Natural killer cell (primary cell): ENCODE measurements at regions not wholly inside any gene's neighbourhood (a gene's known extent, or its start where the extent isn't known, plus 50 kb on each side); places are given as distances from the start of the nearest gene placed in this dataset.

Source experiments
- ATAC-seq, 3 donors: fragments of 150-1000 bp in 2 of 3; fragments of 200-7000 bp in 1 of 3; cut with Tn5 transposase; 1 replicate in 1 of 3; 2 replicates in 2 of 3; pipeline ENCODE4 v1.10.0; 2021; ENCODE audit warnings: mild to moderate bottlenecking in 2 of 3, moderate library complexity in 2 of 3
- DNase-seq, 2 donors: peaks; one replicate each; pipeline versions ENCODE4 v3.0.0 to v3.0.0-alpha.2; 2013 to 2021; ENCODE audit warnings: mixed read lengths in 1 of 2
- H3K27ac ChIP-seq: one replicate; pipeline ENCODE4 v1.5.1; 2013; ENCODE audit warnings: mild to moderate bottlenecking, low read length
- H3K27me3 ChIP-seq: one replicate; pipeline ENCODE4 v1.6.1; 2013; ENCODE audit warnings: low read length; ENCODE audit not compliant: control insufficient read depth, insufficient read depth
- H3K36me3 ChIP-seq: one replicate; pipeline ENCODE4 v1.6.1; 2013; ENCODE audit warnings: low read length; ENCODE audit not compliant: control insufficient read depth, insufficient read depth
- H3K4me1 ChIP-seq: one replicate; pipeline ENCODE4 v1.6.1; 2013; ENCODE audit warnings: low read length; ENCODE audit not compliant: control insufficient read depth, insufficient read depth
- H3K4me3 ChIP-seq: one replicate; pipeline ENCODE4 v1.5.1; 2013; ENCODE audit warnings: low read length
- H3K9me3 ChIP-seq: one replicate; pipeline ENCODE4 v1.6.1; 2013; ENCODE audit warnings: low read length; ENCODE audit not compliant: control insufficient read depth, insufficient read depth
- H3K27ac Mint-ChIP-seq, 2 donors: one replicate each; pipeline ENCODE4 v1.8.0; 2022; ENCODE audit warnings: mild to moderate bottlenecking in 2 of 2, mixed read lengths in 2 of 2, moderate library complexity in 1 of 2
- H3K27me3 Mint-ChIP-seq, 2 donors: one replicate each; pipeline ENCODE4 v1.8.0; 2022; ENCODE audit warnings: low read depth in 2 of 2, mixed read lengths in 2 of 2
- H3K36me3 Mint-ChIP-seq: one replicate; pipeline ENCODE4 v1.8.0; 2022; ENCODE audit warnings: mixed read lengths
- H3K4me1 Mint-ChIP-seq, 2 donors: one replicate each; pipeline ENCODE4 v1.8.0; 2022; ENCODE audit warnings: mixed read lengths in 2 of 2
- H3K4me3 Mint-ChIP-seq: one replicate; pipeline ENCODE4 v1.8.0; 2022; ENCODE audit warnings: mild to moderate bottlenecking, moderate library complexity, mixed read lengths
- H3K9me3 Mint-ChIP-seq, 2 donors: one replicate each; pipeline ENCODE4 v1.8.0; 2022; ENCODE audit warnings: mixed read lengths in 2 of 2
- WGBS: methylation state at CpG from one replicate; pipeline ENCODE4 v1.1.7; 2013; ENCODE audit warnings: missing lambda C conversion rate; ENCODE audit not compliant: insufficient coverage; 5-methylcytosine and 5-hydroxymethylcytosine counted together
- intact Hi-C: fragments of 100-400 bp; cut with micrococcal nuclease; formaldehyde crosslinking; loops from one replicate; pipeline ENCODE4 v1.14.2; 2022
- TF ChIP-seq, protein P1 (sequence below): fragments of 200-600 bp; IDR thresholded peaks from one replicate; pipeline ENCODE4 v1.8.0; 2022; ENCODE audit warnings: antibody characterized with exemption

DNA sequence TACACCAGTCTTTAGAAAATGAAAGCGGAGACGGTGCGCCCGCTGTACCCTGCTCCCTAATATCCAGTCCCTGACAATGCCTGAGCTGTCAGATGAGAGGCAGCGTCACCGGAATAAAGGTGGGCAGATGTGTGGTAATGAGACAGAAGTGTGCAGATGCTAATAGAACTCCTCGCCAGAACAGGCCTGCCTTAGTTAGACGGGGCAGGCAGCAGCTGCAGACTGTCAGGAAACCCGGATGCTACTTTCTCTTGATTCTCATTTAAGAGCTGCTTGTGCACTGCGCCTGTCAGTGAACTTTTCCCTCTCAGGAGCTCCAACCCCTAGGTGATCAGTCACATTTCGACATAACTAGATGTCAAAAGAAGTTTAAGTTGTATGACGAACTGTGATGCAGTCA is 221.8 kb upstream of the IRX3 start:
- DNase-seq (no peak), ATAC-seq (no peak)
- Histone ChIP-seq H3K36me3 (no peaks in the 10 kb centered on the region), H3K4me3 (no peak overlapping the region), H3K4me1 (no peaks in the 10 kb centered on the region), H3K27ac (no peak overlapping the region), H3K9me3 (no peaks in the 10 kb centered on the region), H3K27me3 (no peaks in the 10 kb centered on the region)
- Mint-ChIP-seq H3K36me3 (no peaks in the 10 kb centered on the region), H3K9me3 (no peaks in the 10 kb centered on the region), H3K4me3 (no peak overlapping the region), H3K27ac (no peak overlapping the region), H3K27me3 (peaks cover 16 to 26% of the 10 kb centered on the region in 2 donors), H3K4me1 (no peaks in the 10 kb centered on the region)
- 90% methylated on average over 12 of the region's 12 CpGs for WGBS
- intact Hi-C loops = no loop called here
- TF ChIP-seq, protein P1, sequence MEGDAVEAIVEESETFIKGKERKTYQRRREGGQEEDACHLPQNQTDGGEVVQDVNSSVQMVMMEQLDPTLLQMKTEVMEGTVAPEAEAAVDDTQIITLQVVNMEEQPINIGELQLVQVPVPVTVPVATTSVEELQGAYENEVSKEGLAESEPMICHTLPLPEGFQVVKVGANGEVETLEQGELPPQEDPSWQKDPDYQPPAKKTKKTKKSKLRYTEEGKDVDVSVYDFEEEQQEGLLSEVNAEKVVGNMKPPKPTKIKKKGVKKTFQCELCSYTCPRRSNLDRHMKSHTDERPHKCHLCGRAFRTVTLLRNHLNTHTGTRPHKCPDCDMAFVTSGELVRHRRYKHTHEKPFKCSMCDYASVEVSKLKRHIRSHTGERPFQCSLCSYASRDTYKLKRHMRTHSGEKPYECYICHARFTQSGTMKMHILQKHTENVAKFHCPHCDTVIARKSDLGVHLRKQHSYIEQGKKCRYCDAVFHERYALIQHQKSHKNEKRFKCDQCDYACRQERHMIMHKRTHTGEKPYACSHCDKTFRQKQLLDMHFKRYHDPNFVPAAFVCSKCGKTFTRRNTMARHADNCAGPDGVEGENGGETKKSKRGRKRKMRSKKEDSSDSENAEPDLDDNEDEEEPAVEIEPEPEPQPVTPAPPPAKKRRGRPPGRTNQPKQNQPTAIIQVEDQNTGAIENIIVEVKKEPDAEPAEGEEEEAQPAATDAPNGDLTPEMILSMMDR = no peak

DNA sequence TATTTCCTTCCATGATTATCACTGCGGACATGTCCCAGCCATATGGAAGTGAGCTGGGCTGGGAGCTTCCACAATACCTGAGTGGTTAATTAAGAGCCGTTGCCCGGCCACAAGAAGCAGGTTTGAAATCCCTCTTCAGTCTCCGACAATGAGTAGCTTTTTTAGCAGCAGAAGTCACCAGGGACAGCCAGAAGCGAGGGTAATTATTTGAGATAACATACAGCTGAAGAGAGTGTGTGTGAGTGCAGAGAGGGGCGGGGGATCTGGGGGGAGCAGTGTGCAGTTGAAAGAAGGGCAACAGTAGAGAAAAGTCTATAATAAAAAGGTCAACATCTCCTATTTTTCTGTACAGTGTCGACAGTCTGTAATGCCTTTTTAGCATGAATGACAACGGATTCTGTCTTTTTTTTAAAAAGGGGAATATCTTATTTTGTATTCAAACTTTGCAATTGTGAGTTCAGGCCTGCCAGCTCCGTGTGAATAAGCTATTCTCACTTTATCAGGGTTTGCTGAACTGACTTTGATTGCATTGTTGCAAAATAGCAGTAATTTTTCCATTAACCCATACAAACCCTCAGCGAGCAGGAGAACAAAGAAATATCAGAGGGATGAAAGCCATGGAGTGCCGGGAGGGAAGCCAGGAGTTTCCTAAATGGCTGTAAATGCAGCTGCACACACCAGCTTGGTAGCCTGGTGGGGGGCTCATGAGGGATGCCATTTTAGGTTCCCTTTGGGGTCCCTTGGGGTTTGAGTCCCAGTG is 220.3 kb upstream of the IRX3 start:
- no peak overlapping the region for H3K27ac Mint-ChIP-seq
- Histone ChIP-seq H3K4me1 (no peaks in the 10 kb centered on the region), H3K27ac (no peak overlapping the region), H3K4me3 (no peak overlapping the region), H3K27me3 (no peaks in the 10 kb centered on the region), H3K9me3 (no peaks in the 10 kb centered on the region), H3K36me3 (no peaks in the 10 kb centered on the region)
- no peaks in the 10 kb centered on the region for H3K9me3 Mint-ChIP-seq
- 65% methylated on average over 10 of the region's 11 CpGs for WGBS
- no peak for ATAC-seq
- TF ChIP-seq, protein P1 = no peak
- DNase-seq = no peak
- intact Hi-C loops = no loop called here
- H3K4me3 Mint-ChIP-seq = no peak overlapping the region
- H3K4me1 Mint-ChIP-seq = no peaks in the 10 kb centered on the region
- H3K36me3 Mint-ChIP-seq = no peaks in the 10 kb centered on the region
- H3K27me3 Mint-ChIP-seq = peaks cover 16 to 26% of the 10 kb centered on the region in 2 donors

DNA sequence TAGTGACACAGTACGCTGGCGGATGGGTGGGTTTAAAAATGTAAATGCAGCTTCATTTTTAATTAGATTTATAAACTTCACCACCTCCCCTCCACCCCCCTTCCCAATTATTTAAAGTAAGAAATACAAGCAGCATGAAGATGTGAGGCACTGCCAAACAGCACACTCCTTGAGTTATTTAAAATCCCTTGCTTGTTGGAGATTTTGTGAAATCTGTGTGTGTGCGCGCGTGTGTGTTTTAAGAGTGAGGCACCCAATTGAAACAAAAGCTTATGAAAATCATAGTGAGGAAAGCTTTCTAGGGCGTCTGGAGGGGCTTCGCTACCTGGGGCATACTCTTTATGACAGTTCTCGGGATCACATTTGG is 219.6 kb upstream of the IRX3 start:
- H3K4me3 ChIP-seq = no peak overlapping the region
- TF ChIP-seq, protein P1 = no peak
- H3K27me3 ChIP-seq = no peaks in the 10 kb centered on the region
- H3K36me3 ChIP-seq = no peaks in the 10 kb centered on the region
- WGBS = 93% methylated on average over 6 of the region's 8 CpGs
- Mint-ChIP-seq H3K27ac (no peak overlapping the region), H3K36me3 (no peaks in the 10 kb centered on the region), H3K9me3 (no peaks in the 10 kb centered on the region), H3K27me3 (peaks cover 16 to 26% of the 10 kb centered on the region in 2 donors), H3K4me1 (no peaks in the 10 kb centered on the region), H3K4me3 (no peak overlapping the region)
- no peak overlapping the region for H3K27ac ChIP-seq
- H3K9me3 ChIP-seq = no peaks in the 10 kb centered on the region
- ATAC-seq (no peak), DNase-seq (no peak)
- no peaks in the 10 kb centered on the region for H3K4me1 ChIP-seq
- intact Hi-C loops = no loop called here
